SH-SY5Y (cell line): ENCODE measurements at regions not wholly inside any gene's neighbourhood (a gene's known extent, or its start where the extent isn't known, plus 50 kb on each side); places are given as distances from the start of the nearest gene placed in this dataset.

Experiments
- GATA2 ChIP-seq: IDR thresholded peaks from 2 replicates; pipeline ENCODE4 v1.6.1; 2011; ENCODE audit warnings: mild to moderate bottlenecking, low read depth, low read length
- GATA3 ChIP-seq: IDR thresholded peaks from 2 replicates; pipeline ENCODE4 v1.6.1; 2011; ENCODE audit warnings: low read depth, mild to moderate bottlenecking, low read length, moderate library complexity

DNA sequence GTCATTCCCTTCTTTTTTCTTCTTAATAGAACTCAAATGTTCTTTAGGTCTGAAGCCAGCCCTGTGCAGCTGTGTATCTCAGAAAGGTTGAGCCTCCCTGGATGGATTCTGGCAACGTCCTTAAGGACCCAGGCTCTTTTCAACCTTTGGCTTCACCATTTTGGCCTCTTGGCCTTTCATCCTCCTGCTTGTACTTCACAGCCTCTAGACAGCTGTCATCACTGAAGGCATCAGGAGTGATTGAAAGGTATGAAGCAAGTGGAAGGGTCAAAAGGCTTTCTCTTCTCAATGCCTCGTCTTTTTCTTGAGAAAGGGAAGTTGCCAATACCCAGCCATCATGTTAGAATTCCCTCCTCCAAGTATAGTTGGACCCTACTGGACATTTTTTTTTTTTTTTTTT, 81.2 kb upstream of the RANBP3L start:
- TF ChIP-seq GATA2 (no peak), GATA3 (no peak)
